ENCODE measurements at regions not wholly inside any gene's neighbourhood (a gene's known extent, or its start where the extent isn't known, plus 50 kb on each side); places are given as distances from the start of the nearest gene placed in this dataset.
"Not testable (repeated sequence)": the region's sequence is repeated elsewhere in the genome, so short reads cannot be mapped to it uniquely, and the experiment has no call there.

GRCh38 chr9:13941714-13942113 is 372.2 kb downstream of the NFIB start:
- DNase-seq (ENCODE audit: low spot score) = no peak

GRCh38 chr9:13939701-13940490 is 374.0 kb downstream of the NFIB start:
- no peak for DNase-seq (ENCODE audit: low spot score)

GRCh38 chr9:13939134-13939533 is 374.8 kb downstream of the NFIB start:
- DNase-seq (ENCODE audit: low spot score) = no peak

- no peak for DNase-seq (ENCODE audit: low spot score)
Measured at GRCh38 chr9:13934416-13934815, 379.5 kb downstream of the NFIB start.

GRCh38 chr9:13933268-13933656 is 380.7 kb downstream of the NFIB start:
- DNase-seq (ENCODE audit: low spot score) = no peak

DNA sequence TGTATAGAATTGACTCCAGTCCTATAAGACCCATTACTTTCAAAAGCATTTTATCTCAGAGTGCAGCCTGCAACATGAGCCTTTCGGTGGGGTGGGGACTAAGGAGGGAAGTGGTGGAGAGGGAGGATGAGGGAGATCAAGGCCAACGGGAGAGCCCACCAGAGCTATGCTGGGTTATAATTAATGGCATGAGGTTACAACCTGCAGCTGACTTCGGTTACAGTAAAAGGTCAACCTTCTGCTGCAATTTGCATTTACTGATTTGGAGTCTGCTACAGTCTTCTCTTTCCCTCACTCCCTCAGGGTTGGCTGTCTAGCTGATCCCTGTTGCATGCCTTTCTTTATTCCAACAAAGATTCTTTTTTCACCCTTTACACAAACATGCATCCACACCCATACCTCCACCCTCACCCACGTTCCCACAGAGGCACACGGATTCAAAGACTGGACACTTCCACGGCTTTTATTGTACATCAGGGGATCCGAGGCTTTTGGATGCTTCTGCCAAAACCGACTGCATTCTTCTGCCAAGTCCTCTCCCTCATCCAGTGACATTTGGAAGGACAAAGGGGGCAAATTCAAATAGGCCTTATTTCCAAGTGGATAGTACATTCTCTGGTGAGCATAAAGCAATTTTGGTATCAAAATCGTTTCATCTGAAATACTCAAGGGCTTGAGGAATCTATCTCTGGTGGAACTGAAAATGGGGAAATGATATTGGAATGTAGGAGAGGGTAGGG is 381.2 kb downstream of the NFIB start:
- DNase-seq (ENCODE audit: low spot score) = no peak

- no peak for DNase-seq (ENCODE audit: low spot score)
Measured at GRCh38 chr9:13929013-13929412, 384.9 kb downstream of the NFIB start.

GRCh38 chr9:13923381-13923780 is 390.6 kb downstream of the NFIB start:
- no peak for DNase-seq (ENCODE audit: low spot score)

DNA sequence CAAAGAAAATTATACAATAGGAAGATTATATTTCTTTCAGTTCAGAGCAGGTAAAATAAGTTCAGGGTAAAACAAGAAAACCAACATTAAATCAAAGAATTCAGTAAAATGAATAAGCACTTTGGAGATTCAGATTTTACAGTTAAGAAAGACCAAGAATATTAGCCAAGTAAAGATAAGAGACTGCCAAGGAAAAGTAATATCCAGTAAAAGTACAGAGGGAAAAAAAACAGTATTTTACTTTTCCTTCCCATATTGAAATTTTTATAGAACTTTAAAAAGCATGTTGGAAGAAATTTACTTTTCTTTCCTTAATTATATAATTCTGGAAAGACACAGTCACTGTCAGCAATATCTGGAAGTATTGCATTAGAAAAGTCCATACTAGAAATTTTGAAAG is 393.4 kb downstream of the NFIB start:
- DNase-seq (ENCODE audit: low spot score) = no peak

DNA sequence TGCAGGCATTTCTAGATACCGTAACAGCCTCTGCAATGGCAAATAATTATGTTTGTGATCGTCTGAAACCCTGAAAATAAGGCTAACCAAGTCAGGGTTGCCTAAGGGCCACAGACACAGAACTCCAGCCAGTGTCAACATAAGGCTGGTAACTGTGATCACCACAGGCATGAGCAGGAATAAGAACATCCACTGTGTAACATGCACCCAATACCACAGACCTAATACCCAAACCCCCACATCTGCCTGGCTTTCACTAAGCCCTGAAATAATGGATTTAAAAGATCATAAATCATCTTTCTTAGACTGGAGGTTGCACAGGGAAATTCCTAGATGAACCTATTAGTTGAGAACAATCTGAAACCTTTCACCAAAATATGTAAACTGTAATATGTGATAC is 394.5 kb downstream of the NFIB start:
- DNase-seq (ENCODE audit: low spot score) = no peak

DNA sequence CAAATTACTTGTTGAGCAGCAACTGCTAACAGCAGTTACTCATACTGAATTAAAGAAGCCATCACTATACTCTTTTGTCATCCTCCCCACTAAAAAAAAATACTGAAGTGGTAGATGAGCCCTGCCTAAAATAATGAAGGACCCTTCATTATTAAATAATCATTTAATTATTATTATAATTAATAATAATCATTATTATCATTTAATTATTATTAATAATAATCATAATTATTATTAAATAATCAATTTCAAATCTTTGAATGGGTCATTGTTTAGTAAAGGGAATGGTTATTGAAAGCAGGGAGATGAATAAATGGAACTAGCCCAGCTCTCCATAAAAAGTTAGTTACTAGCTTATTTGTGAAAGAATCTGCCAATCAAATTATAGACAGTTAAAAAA is 396.4 kb downstream of the NFIB start:
- DNase-seq (ENCODE audit: low spot score) = no peak

GRCh38 chr9:13915591-13916301 is 398.2 kb downstream of the NFIB start:
- no peak for DNase-seq (ENCODE audit: low spot score)

- DNase-seq (ENCODE audit: low spot score) = no peak
Measured at GRCh38 chr9:13915131-13915530, 398.8 kb downstream of the NFIB start.

DNA sequence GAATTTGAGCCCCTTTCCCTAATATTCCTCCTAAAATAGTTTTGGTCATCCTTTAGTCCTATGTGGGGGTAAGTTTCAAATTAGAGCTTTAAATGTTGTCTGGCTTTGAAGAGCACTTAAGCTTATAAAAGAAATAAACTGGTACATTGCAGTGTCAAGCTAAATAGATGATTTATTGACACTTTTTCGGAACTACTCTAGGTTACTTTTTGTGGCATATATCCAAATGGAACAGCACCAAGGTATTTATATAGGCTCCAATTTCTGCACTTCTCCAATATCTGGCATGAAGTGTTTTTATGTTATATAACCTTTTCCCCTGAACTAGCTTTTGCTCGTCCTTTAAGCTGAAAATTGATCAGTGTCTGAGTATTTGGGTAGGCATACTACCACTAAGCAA is 402.5 kb downstream of the NFIB start:
- no peak for DNase-seq (ENCODE audit: low spot score)

GRCh38 chr9:13907842-13908241 is 406.1 kb downstream of the NFIB start:
- DNase-seq (ENCODE audit: low spot score) = not testable (repeated sequence)

DNA sequence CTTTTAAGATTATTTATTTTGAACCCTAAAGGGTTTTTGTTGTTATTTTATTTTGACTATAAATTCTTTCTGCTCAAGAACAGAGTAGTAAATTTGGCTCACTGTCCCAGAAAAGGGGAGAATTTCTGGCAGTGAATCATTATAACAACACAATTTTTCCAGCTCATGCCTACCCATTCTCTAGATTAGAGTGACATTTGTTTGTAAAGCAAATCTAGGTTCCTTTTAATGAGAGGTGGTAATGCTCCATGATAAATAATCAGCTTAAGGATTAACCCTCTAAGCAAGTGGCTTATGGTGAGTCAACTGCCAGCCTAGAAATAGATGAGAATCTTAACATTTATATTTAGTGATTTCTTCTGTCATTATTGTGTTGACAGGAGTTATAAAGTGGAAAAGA is 409.2 kb downstream of the NFIB start:
- no peak for DNase-seq (ENCODE audit: low spot score)

- no peak for DNase-seq (ENCODE audit: low spot score)
Measured at GRCh38 chr9:13904311-13904710, 409.6 kb downstream of the NFIB start.

GRCh38 chr9:13902286-13903066 is 411.5 kb downstream of the NFIB start:
- no peak for DNase-seq (ENCODE audit: low spot score)

- no peak for DNase-seq (ENCODE audit: low spot score)
Measured at GRCh38 chr9:13901176-13901575, 412.8 kb downstream of the NFIB start.

DNA sequence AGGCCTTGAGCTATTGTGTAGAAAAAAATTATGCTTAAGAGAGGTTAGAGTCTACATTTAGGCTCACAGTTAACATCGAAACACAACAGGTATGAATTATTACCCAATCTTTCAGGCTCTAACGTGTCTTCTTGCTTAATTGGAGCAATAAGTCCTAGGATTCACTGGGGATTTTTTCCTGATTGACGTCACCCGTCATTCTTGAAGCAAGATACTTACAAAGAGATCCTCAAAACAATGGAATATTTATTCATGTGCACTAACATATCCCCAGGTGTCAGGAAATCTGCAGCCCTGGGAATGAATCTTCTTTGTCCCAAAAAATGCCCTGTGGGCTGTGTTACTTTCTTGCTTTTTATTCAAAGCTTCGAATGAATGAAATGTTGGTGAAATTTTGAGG is 413.5 kb downstream of the NFIB start:
- DNase-seq (ENCODE audit: low spot score) = no peak

GRCh38 chr9:13899924-13900323 is 414.0 kb downstream of the NFIB start:
- DNase-seq (ENCODE audit: low spot score) = no peak

GRCh38 chr9:13898957-13899356 is 415.0 kb downstream of the NFIB start:
- DNase-seq (ENCODE audit: low spot score) = no peak
